ENCODE measurements at regions not wholly inside any gene's neighbourhood (a gene's known extent, or its start where the extent isn't known, plus 50 kb on each side); places are given as distances from the start of the nearest gene placed in this dataset.
A peak's percentile ranks its signal among the peaks of the same experiment; 100 is the strongest.
"Not testable (repeated sequence)": the region's sequence is repeated elsewhere in the genome, so short reads cannot be mapped to it uniquely, and the experiment has no call there.

- no peak for DNase-seq (ENCODE audit: low read depth)
Observed at GRCh38 chr10:78437998-78438906, 404.6 kb downstream of the RPS24 start.

DNA sequence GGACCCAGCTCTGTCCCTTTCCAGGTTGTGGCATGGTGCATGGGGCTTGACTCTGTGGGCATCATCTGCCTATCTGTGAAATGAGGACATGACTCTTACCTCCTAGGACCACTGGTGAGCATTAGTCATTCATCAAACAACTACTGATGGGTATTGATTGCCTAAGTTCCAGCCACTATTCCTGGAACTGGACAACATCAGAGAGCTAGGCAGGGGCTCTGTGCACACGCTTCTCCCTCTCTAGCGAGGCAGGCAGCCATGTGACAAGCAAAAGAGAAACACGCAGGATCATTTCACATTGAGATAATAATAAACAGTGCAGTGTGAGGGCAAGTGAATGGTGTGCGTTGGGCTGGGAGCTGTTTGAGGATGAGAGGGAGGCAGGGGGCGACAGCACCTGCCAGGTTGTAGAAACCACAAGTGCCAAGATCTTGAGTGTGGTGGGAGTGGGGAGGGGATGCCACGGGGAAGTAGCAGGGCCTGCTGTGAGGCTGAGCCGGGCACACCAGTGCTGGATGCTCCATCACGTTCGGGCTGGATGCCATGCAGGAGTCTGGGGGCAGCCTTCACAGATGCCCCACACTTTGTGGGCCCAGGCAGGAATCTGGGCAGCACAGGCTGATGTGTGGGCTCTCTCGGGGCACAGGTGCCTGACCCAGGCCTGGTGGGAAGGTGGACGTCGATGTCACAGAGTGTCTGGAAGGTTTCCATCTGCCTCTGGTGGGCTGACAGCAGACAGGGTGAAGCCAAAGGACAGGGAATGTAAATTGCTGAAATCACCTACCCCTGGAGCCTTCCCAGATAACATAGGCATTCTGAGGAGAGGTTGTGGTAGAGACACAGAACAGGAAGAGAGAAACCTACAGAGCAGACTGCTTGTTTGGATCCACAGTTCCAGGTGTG is 405.5 kb downstream of the RPS24 start:
- no peak for DNase-seq (ENCODE audit: low read depth)

- no peak for DNase-seq (ENCODE audit: low read depth)
Observed at GRCh38 chr10:78441010-78441409, 407.3 kb downstream of the RPS24 start.

- DNase-seq (ENCODE audit: low read depth), result no peak
Observed at GRCh38 chr10:78441694-78442093, 408.0 kb downstream of the RPS24 start.

DNA sequence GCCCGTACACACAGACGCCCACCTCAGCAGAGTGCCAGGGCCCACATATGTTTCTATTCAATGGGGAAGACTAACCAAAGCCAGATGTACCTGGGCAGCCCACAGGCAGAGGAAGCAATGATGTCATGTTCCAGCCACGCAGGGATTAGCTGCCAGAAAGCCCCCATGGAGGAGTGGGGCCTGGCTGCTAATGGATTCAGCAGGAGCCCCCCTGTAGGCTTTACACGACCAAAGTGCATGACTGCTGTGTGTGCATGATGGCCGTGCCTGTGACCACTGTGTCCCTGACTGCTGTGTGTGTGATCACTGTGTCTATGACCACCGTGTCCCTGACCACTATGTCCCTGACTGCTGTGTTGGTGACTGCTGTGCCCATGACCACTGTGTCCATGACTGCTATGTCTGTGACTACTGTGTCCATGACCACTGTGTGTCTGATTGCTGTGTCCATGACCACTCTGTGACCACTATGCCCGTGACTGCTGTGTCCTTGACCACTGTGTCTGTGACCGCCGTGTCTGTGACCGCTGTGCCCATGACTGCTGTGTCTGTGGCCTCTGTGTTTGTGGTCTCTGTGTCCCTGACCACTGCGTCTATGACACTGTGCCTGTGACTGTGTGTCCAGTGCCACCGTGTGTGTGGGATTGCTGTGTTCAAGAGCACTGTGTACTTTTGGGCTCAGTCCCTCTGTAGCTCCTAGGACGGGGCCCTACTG is 409.3 kb downstream of the RPS24 start:
- DNase-seq (ENCODE audit: low read depth), result no peak

- no peak for DNase-seq (ENCODE audit: low read depth)
Observed at GRCh38 chr10:78443900-78444571, 410.4 kb downstream of the RPS24 start.

GRCh38 chr10:78444741-78445140 is 411.1 kb downstream of the RPS24 start:
- DNase-seq (ENCODE audit: low read depth), result not testable (repeated sequence)

GRCh38 chr10:78445308-78445707 is 411.6 kb downstream of the RPS24 start:
- no peak for DNase-seq (ENCODE audit: low read depth)

DNA sequence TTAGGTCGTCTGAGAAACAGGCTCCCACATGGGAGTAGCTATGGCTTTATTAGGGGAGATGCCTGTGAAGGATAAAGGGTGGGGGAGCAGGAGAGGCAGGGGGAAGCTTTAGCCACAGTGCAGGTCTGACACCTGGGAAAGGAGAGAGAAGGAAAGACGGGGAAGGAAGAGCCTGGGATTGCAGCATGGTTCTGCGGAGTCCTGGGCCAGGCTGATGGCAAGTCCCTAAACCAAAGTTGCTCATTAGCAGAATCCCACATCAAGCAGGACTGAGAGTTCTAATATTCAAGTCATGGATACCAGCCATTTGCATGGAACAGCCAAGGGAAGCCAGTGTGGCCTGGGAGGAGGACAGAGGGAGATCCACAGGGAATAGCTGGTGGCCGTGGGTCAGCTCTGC is 414.8 kb downstream of the RPS24 start:
- DNase-seq (ENCODE audit: low read depth), result no peak

DNA sequence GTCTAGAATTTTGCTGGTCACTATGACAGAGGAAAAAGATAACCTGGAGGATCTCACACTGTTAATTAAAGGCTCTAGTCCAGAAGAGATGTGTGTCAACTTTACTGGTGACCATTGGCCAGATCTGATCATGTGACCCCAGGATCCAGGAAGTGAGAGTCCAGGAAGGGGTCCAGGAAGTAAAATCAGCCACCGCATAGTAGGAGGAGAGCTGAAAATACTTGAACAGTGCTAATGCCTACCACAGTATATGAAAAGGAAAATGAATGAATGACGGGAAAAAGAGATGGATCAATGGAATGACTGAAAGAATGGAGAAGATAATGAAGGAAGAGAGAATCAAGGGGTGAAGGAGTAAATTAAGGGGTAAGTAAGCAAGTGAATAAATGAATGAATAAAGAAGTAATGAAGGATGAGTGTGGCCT is 415.3 kb downstream of the RPS24 start:
- DNase-seq (ENCODE audit: low read depth), result peak; percentile 12

- no peak for DNase-seq (ENCODE audit: low read depth)
Observed at GRCh38 chr10:78449554-78449953, 415.9 kb downstream of the RPS24 start.

- no peak for DNase-seq (ENCODE audit: low read depth)
Observed at GRCh38 chr10:78450239-78450638, 416.6 kb downstream of the RPS24 start.

DNA sequence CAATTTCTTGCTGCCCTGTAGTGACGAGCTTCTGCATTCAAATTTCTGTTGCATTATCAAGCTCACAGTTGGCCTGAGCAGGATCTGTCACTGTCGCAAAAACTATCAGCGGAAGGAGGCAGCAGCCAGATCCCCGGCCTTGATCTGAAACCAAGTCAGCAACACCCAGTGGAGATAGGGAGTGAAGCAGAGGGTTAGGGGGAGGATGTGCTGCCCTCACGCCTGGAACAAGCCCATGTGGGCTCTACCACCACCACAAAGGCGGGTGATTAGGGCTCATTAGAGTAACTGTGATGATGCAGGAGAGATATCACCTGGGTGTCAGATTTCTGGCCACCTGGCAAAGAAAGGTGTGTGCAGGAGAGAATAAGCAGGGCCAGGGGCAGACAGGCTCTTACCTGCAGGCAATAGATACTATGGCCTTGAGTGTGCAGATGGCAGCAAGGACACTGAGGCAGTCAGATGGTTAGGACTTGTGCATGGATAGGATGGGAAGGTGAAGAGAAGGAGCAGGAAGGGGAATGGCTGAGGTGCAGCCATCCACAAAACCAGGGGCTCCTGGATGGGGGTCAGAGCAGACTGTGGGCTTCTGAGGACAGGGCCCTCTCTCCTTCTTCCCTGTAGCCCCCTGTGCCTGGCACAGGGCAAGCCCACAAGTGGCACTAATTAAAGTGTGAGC is 417.3 kb downstream of the RPS24 start:
- DNase-seq (ENCODE audit: low read depth), result no peak

GRCh38 chr10:78451592-78451991 is 417.9 kb downstream of the RPS24 start:
- DNase-seq (ENCODE audit: low read depth), result no peak

- no peak for DNase-seq (ENCODE audit: low read depth)
Observed at GRCh38 chr10:78454123-78454645, 420.5 kb downstream of the RPS24 start.

DNA sequence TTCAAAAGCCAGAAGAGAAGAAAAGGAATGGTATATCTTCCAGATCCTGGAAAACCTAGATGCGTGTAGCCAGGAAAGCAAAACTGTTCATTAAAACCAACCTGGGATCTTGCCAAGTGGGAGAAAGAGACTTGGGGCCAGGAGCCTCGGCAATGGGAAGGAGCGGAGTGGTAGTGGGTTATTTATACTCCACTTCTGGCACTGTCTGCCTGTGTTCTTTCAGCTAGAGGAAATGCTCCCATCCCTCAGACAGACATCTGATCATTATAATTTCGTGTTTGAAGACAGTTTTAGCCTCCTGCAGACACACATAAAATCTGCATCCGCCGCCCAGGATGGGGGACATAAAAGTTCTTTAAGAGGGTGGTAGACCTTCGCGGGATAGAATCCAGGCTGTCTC is 421.6 kb downstream of the RPS24 start:
- DNase-seq (ENCODE audit: low read depth), result no peak

GRCh38 chr10:78455811-78456210 is 422.1 kb downstream of the RPS24 start:
- no peak for DNase-seq (ENCODE audit: low read depth)

GRCh38 chr10:78456649-78457400 is 423.2 kb downstream of the RPS24 start:
- DNase-seq (ENCODE audit: low read depth), result no peak

DNA sequence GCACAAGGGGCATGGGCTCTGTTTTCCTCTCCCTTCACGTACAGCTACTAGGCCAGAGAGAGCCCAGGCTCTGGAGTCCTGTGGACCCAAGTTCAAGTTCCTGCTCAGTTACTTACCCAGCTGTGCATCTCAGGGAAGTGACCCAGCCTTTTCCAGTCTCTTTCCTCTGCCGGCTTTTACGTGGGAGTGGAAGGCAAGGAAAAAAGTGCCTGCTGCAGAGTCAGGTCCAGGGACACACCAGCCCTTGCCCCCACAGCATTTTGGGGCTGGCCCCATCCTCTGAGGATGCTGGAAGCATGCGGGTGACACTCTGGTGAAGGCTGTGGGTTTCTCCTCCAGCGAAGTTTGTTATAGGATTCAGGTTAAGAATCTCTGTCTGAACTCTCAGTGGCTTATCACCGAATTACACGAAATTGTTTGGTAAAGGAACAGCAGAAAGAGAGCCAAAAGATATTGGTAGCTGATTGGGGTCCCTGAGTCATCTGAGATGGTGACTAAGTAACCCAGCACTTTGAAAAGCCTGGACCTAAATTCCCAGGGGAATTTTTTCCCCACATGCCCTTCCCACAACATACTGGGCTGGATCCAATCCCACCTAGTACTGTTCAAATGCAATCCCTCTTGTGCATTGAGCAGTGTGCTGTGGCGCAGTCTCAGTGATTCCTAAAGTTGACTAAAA is 424.3 kb downstream of the RPS24 start:
- no peak for DNase-seq (ENCODE audit: low read depth)
